ENCODE measurements at regions not wholly inside any gene's neighbourhood (a gene's known extent, or its start where the extent isn't known, plus 50 kb on each side); places are given as distances from the start of the nearest gene placed in this dataset.

DNA sequence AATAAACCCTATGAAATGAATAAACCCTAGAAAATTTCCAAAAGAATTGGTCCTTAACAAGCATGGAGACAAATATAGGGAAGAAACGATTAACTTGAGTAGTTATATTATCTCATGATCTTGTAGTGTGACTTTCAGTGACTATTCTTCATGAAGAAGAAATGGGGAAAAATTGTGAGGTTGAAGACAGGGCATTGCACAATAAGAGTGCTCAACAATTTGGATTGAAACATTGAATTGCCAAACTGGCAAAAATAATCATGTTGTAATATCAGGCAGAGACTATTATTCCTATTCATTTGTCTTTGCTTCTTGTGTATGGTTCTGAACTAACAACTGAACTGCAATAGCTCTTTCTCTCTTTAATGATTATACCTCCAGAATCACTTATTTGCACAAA is 605.1 kb downstream of the PCDH7 start:
- DNase-seq: no peak

DNA sequence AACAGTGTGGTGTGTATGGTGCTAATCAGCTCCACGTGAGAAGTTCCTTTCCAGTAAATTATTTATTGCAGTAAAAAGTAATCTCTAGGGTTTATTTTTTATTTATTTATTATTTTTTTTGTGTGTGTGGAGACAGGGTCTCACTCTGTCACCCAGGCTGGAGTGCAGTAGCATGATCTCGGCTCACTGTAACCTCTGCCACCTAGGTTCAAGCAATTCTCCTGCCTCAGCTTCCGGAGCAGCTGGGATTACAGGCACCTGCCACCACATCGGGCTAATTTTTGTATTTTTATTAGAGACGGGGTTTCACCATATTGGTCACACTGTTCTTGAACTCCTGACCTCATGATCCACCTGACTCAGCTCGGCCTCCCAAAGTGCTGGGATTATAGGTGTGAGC is 606.9 kb downstream of the PCDH7 start:
- no peak for DNase-seq

DNA sequence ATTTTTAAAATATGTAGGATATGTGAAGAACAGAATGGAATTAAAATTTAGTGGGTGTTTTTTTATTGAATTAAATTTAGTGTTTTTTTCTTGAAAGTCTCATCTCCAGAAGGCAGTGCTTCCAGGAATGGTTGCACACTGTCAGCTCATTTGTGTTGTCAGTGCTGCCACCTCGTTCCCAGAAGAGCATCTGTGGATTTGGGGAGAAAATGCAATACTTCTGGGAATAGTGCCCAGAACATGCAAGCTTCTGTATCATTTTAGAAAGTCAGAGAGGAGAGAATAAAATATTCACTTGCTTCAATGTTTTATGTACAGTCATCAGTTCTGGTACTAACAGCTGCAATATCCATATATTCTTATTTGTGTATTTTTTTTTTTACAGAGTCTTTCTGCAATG is 608.8 kb downstream of the PCDH7 start:
- no peak for DNase-seq

DNA sequence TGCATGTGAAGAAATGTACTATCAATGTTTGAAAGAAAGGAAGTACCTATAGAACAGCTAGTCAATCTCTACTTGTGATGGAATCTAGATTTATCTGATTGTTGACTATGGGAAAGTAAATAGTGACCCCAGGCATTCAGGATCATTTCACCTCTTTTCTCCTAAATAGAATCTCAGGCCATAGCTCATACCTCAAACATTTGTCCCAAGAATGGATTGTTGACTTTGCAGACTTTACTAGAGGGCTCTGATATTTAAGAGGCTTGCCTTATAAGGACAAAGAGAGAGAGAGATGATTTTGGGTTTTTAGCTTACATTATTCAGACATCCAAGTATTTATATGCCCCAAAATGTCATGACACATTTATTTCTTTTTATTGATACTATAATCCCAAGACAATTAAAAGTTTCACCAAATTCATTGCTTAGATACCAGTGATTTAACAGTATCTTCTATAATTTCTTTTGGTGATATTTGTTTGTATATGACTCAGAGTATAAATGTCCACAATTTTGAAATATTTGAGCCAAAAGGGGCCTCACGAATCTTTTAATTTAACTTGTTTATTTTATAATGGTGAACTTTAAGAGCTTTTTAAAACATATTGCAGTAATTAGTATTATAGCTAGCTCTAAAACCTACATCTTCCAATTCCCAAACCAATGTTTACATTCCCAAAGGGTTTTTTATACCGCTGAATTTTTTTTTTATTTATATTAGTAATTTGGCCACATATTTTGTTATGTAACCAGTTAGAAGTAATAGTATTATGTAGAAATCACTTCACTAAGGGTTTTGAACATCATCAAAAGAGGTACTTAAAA is 614.1 kb downstream of the PCDH7 start:
- no peak for DNase-seq

DNA sequence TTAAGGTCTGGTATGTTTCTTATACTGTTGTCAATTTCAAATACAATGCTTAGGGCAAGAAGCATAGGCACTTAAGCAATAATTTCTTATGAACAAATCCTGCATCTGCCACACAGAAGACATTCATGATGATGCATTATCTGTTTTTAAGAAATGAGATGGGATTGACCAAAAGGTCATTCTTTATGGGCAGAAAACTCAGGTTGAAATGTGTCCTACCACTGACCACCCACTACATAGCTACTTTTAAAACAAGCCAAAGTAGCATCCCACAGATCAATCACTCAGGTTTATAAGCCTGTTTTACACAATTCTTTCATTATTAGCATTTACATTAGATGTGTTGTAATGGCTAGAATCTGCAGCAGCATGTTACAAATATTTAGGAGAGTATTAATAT is 617.8 kb downstream of the PCDH7 start:
- no peak for DNase-seq

DNA sequence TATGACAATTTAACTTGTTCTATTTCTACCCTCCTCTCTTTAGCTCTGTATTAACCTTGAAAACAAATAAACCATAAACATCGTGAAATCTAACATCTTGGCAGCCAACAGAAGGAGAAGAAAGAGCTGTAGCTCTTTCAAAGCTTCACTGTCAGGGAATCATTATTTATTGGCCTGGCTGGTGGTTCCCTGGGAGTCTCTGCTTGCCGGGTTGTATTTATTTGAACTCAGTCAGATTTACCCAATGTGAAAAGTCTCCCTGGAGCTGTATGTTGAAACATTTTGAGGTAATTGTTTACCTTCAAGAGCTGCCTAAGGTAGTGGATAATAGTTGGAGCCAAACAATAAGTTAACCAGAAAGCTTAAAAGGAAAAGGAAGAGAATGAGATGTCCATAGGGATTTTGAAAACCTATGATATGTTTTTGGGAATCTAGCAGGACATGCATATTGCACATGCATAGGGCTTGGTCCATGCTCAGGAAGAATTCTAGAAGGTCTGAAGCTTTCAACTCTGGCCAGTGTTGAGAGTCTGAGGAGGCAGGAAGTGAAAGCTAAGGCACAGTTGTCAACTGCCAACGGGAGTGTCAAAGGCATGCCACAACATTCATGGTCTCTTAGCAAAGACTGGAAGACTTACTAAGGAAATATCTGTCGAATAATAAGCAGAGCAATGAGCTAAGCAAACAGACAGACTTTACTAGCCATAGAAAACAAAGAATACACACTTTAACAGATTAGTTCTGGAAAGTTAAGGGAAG is 621.6 kb downstream of the PCDH7 start:
- DNase-seq: no peak

DNA sequence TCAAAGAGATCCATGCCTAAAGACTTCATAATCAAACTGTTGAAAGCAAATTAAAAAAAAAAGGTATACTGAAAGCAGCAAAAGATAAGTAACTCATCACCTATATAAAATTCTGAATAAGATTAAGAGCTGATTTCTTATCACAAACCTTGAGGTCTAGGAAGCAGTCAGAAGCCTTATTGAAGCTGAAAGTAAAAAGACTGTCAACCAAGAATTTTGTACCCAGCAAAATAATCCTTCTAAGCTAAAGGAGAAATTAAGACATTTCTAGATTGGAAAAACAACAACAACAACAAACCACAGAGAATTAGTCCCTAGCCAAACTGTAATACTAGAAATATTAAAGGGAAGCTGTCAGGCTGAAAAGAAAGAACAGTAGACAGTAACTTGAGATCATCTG is 622.9 kb downstream of the PCDH7 start:
- no peak for DNase-seq

DNA sequence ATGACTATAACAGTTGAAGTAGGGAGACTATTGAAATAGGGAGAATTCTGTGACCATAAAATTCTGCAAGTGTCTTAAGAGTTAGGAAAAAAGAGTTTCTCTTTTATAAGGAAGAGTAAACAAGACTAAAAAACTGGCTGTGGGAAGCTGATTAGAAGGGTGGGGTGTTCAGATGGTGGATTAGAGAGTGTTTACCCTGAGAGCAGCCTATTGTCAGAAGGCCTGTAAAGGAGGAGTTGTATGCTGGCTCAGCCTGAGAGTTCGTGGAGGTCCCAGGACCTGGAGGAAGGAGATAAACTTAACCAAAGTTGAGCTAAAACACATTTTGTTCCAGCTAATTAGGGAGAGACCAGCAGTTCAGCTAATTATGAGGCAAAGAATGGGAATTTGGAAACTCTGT is 629.7 kb downstream of the PCDH7 start:
- no peak for DNase-seq

DNA sequence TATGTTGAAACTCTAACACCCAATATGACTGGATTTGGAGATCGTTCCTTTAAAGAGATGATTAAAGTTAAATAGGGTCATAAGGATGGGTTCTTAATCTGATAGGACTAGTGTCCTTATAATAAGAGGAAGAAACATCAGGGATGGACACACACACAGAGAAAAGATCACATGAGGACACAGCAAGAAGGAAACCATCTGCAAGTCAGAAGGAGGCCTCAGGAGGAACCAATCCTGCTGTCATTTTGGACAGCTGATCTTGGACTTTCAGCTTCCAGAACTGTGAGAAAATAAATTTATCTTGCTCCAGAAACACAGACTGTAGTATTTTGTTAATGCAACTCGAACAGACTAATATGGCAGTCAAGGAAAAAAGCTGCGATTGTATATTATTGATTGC is 631.5 kb downstream of the PCDH7 start:
- no peak for DNase-seq

DNA sequence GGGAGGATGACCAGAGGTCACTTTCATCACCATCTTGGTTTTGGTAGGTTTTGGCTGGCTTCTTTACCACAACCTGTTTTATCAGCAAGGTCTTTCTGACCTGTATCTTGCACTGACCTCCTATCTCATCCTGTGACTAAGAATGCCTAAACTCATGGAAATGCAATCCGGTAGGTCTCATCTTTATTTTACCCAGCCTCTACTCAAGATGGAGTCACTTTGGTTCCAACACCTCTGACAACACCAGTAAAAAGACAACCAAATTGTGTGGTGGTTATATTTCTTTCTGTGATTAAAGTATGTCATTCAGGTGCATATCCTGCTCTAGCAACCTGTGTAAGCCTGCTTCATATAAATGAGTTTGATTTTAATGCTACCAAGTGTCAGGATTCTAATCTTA is 636.7 kb downstream of the PCDH7 start:
- DNase-seq: no peak

DNA sequence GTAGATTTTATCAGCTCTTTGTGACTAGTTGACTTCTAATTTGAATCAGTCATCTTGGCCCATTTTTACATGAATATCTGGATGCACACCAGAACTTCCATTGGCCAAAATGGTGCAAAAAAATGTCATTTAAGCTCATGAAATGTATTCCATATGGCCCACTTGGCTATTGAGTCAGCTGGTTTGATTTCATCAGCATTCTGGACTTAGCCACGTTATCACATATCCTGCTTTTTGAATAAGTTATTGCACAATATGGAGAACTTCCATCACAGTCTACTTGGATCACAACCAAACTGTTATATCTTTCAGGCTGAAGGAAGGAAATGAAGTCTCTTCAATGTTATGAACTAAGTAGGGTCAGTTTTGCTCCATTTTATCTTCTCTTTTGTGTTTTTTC is 640.6 kb downstream of the PCDH7 start:
- no peak for DNase-seq

DNA sequence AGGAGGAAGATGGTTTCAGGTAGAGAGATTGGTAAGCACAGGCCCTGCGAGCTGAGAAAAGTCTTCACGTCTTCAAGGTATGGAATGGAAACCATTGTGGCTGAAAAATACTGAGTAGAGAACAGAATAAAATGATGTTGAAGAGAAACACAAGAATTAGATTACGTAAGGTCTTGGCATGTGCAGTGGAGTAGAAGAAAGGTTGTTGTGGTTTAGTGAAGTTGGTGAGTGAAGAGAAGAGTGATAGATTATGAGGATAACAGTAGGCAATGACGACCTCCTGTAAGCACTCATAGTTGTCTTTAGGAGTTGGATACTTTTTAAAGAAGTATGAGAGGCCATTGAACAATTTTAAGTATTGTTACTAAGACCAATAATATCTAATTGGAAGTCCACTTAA is 642.6 kb downstream of the PCDH7 start:
- DNase-seq: no peak

DNA sequence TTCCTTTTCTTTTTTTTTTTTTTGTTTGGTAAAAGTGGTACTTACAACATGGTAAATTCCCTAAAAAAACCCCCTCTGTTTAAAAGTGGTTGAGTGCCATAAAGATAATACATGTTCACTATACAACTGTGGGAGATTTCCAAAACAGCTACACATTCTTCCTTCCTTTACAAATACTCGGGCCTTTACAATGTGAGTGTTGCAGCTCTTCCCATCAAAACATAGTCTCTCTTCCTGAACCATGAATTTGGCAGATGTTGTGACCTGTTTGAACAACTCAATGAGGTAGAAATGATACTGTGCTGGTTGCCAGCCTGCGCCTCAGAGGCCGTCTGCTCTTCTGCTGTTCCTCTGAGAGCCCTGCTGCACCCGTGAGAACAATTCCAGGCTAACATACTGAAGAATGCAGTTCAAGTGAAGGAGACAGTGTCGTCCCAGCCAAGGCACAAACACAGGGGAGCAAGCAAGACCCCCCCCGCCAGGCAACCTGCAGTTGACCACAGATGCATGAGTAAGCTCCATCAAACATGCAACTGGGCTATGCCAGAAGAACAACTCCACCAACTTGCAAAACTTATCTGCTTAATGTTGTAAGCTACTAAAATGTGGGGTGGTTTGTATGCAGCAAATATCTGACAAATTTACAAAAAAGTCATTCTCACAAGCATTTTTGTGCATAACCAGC is 645.0 kb downstream of the PCDH7 start:
- DNase-seq: no peak

DNA sequence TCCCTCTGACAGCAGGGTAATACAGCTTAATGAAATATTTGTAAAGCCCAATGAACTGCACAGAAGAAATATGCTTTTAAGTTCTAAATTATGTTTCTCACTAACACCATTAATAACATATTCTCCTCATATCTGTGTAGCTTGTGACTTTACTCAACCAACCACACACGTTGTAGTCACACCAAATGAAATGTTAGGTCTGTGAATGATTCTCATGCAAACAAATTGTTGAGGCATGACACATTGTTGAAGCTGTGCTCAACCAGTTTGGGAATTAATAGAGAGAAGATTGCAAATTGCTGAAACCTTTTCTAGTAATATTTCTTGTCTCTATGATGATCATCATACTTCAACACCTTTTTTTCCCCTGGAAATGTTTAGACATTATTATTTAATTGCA is 645.9 kb downstream of the PCDH7 start:
- DNase-seq: no peak

DNA sequence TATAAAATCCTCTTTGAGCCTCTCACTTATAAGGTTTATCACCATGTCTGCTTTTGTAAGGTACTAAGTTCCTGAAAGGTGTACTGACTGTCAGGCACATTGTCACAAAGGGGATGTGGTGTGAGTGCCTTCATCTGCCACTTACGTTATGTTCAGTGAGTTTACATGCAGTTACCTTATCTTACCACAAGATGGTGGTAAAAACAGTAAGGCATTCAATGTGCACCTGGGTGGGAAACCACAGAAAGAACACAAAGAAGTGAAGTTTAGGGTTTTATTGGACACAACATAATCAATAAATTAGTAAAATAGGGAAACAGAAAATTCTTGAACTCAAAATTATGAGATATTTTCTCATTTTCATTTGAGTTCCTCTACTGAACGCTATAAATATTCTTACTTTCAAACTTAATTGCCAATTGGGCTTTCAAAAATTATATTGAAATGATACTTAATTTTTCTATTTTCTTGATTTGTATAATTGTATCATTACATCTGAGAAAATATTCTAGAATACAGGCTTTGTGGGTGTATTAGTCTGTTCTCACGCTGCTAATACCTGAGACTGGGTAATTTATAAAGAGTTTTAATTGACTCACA is 650.8 kb downstream of the PCDH7 start:
- DNase-seq: peak; percentile 3

DNA sequence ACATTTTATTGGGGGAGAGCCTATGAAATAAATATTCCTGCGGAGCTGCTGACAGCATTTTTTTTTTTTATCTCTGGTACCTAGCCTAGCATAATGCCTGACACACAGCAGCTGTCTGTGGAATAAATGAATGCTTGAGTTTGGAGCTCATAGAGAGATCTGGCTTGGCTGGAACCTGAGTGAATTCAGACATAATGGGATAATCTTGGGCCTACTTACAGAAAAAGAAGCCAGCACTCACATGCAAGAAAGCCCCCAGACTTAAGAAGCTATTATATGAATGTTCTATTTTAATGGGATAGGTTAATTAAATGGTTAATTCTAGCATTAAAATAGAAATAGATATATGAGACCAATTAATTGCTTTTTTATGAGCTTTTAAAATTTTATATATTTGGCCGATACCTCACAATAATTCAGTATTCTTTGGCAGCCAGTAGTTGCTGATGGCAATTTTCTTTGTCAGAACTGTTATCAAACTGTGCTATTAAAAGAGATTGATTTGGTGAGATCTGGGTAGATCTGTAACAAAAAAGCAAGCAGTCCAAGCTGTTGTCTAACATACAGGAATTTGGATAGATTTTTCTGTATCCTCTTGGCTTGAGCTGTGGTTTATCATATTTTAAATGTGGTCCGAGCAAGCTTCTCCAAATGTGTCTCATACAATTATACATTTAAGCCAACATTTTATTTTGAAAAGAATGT is 654.2 kb downstream of the PCDH7 start:
- no peak for DNase-seq

DNA sequence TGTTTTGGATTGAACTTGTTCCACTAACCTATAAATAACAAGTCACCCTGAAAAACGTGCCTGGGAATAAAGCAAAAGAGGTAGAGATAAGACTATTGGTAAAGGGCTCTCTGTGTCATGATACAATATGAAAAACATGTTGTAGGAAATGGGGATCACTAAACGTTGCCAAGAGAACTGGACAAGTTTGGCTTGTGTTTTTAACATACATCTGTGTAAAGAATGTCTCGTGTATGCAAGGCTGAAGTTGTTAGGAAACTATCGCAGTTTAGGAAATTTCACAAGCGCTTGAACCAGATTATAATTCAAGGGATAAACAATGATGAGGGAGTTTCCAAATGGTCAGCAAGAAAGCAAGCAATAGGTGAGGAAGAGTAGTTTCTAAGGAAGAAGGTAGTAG is 655.8 kb downstream of the PCDH7 start:
- DNase-seq: no peak

DNA sequence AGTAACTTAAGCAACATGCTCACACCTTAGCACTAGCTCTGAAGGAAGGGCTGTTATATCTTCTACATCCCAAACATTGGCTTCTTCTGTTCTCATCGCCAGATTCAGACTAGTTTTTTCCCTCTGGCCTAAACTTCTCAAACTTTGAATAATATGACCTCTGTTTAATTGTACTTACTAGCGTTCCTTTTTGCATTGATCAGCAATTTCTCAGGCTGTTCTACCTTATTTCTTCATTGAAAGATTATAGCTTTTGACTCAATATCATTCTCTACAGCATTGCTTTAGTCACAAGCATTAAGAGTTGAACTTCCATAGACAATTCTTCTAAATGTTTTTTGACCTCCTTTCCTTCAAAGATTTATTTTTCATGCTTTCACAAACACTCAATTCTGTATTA is 659.2 kb downstream of the PCDH7 start:
- no peak for DNase-seq

DNA sequence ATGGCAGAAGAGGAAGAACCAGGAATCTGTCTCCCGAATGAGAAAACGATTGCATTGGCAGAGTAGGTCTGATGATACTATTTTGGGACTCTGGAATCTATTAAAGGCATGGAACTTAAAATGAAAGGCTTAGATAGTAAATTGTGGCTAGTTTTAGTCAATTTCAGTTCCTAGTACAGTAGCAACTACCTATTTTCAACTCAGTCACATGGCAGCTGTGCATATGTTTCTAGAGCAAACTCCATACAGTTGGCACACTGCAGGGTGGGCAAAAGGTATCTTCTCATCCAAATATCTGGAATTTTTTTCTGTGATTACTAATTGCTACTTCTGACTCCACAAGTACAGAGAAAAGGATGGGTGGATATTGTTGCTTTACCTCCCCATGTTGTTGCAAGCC is 663.6 kb downstream of the PCDH7 start:
- no peak for DNase-seq

DNA sequence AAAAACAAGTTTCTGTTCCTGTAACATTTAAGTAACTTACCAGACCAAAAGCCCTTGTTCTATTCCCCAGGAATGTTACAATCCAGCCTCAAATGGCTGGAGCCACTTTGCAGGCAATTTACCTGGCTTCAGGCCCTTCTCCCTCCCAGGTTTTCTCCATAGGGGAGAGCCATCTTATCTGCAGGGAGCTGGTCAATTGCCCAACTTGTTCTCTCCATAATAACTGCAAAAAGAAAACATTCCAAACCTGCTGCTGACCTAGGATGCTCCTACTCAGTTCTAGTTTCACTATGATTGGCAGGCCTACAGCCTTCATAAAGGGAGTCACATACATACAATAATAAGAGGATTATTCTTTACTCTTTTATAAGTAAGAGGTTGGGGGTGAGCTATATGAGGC is 670.7 kb downstream of the PCDH7 start:
- DNase-seq: no peak

DNA sequence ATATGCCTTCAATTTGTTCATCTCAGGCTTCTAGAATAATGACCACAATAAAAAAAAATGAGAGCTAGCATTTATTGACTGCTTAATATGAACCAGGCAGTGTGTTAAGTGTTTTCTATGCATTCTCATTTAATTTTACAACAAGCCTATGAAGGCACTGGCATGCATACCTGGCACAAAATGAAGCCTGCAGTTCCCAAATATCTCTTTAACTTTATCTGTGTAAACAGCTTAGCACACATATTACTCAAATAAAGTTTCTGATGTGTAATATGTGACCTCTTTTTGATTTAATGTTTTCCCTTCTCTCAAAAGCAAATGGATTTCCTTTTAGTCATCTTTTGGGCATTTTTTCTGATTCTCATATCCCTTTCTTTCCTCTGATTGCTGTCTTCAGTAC is 671.8 kb downstream of the PCDH7 start:
- no peak for DNase-seq

DNA sequence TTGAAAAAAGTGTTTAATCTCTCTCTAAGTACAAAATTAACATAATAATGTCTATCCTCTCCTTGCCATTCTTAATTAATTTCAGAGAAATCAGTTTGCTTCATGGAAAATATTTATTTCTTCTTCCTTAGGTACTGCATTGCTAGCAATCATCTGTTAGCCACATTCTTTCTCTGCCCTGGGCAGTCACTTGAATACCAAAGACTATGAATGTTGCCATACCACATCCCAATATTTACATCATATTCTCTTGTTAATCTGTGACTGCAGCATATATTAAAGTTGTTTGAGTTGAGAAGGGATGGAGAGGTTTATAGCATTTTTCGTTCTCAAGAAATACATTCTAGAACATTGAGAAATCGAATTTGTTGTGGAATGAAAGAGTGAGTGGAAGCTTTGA is 672.8 kb downstream of the PCDH7 start:
- DNase-seq: no peak

DNA sequence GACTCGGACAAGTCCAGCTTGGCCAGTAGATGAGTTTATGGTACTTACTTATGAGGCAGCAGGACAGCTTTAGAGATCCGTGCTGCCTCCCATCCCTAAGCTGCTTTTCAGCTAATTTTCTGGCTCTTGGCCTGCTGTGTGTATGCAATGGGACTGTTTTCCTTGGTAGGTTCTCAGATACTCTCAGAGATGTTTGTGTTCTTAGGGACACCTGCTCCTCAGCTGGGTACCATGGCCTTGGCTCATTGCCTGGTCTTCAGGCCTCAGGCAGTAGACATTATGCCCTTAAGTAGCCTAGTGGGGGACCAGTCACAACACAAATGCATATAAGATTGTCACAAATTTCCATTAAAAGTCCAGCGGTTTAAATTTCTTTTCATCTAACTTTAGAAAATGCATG is 688.0 kb downstream of the PCDH7 start:
- no peak for DNase-seq

All from CD4-positive, alpha-beta T cell treated with Interleukin-17A for 1 hour (primary cell).